Liver (tissue), 3 donors: ENCODE measurements at regions not wholly inside any gene's neighbourhood (a gene's known extent, or its start where the extent isn't known, plus 50 kb on each side); places are given as distances from the start of the nearest gene placed in this dataset.

ENCODE experiments used
- ATF3 ChIP-seq: IDR thresholded peaks from 2 replicates; pipeline ENCODE4 v1.6.1; 2016; ENCODE audit warnings: antibody characterized with exemption
- CTCF ChIP-seq: fragments of 150-350 bp; IDR thresholded peaks from 2 replicates; pipeline ENCODE4 v1.5.1; 2017; ENCODE audit warnings: improper control_type of control experiment, low read depth, low read length; ENCODE audit not compliant: missing input control
- FOXA1 ChIP-seq: IDR thresholded peaks from 2 replicates; pipeline ENCODE4 v1.6.1; 2016; ENCODE audit warnings: antibody characterized with exemption
- GABPA ChIP-seq, 2 donors: IDR thresholded peaks in 1 of 2; conservative IDR thresholded peaks in 1 of 2; 2 replicates each; pipeline ENCODE4 v1.6.1; 2016; ENCODE audit warnings: antibody characterized with exemption in 2 of 2, mild to moderate bottlenecking in 1 of 2, moderate library complexity in 1 of 2
- HNF4G ChIP-seq: IDR thresholded peaks from 2 replicates; pipeline ENCODE4 v1.6.1; 2016; ENCODE audit warnings: antibody characterized with exemption
- JUND ChIP-seq, 2 donors: IDR thresholded peaks; 2 replicates each; pipeline ENCODE4 v1.6.1; 2016; ENCODE audit warnings: antibody characterized with exemption in 2 of 2
- MAX ChIP-seq: IDR thresholded peaks from 2 replicates; pipeline ENCODE4 v1.6.1; 2016; ENCODE audit warnings: antibody characterized with exemption
- RAD21 ChIP-seq, 2 donors: IDR thresholded peaks; 2 replicates each; pipeline ENCODE4 v1.6.1; 2016; ENCODE audit warnings: antibody characterized with exemption in 2 of 2, mild to moderate bottlenecking in 2 of 2
- REST ChIP-seq: IDR thresholded peaks from 2 replicates; pipeline ENCODE4 v1.6.1; 2016; ENCODE audit warnings: antibody characterized with exemption, mild to moderate bottlenecking
- SP1 ChIP-seq: IDR thresholded peaks from 2 replicates; pipeline ENCODE4 v1.6.1; 2018; ENCODE audit warnings: antibody characterized with exemption, mild to moderate bottlenecking
- TAF1 ChIP-seq: conservative IDR thresholded peaks from 2 replicates; pipeline ENCODE4 v1.6.1; 2016; ENCODE audit warnings: antibody characterized with exemption, mild to moderate bottlenecking
- YY1 ChIP-seq: IDR thresholded peaks from 2 replicates; pipeline ENCODE4 v1.6.1; 2016; ENCODE audit warnings: antibody characterized with exemption, mild to moderate bottlenecking
- donor health status: healthy.
- donor health status: healthy.

- TF ChIP-seq CTCF, result no peak
- TF ChIP-seq MAX, result no peak
- no peak for TF ChIP-seq YY1
- TF ChIP-seq RAD21 (IDR thresholded peaks at IDR 0.05), result no peak
- no peak for TF ChIP-seq JUND (IDR thresholded peaks at IDR 0.05)
- no peak for TF ChIP-seq REST
- TF ChIP-seq HNF4G, result no peak
- TF ChIP-seq TAF1, result no peak
- no peak for TF ChIP-seq SP1
- no peak for TF ChIP-seq GABPA (IDR thresholded peaks at IDR 0.05 in 1 of 2, conservative IDR thresholded peaks at IDR 0.05 in 1 of 2)
- TF ChIP-seq FOXA1, result no peak
- TF ChIP-seq ATF3, result no peak
Observed at GRCh38 chr14:58793131-58793740, 155.5 kb downstream of the DACT1 start.
